ENCODE measurements at regions not wholly inside any gene's neighbourhood (a gene's known extent, or its start where the extent isn't known, plus 50 kb on each side); places are given as distances from the start of the nearest gene placed in this dataset.

GRCh38 chr14:95419569-95419968 lies 96.9 kb downstream of the SYNE3 start:
- peaks cover 0 to 9% (median 3%) of the 10 kb centered on the region in 7 donors for H3K9me3 Mint-ChIP-seq
- DNase-seq (no peak), ATAC-seq (ENCODE audit: low read depth in 2 of 2) (no peak)
- H3K4me3 Mint-ChIP-seq, result no peak overlapping the region
- H3K4me1 Mint-ChIP-seq, result peaks cover 0 to 19% (median 5%) of the 10 kb centered on the region in 3 donors
- H3K27ac Mint-ChIP-seq, result peak overlapping the region in 3 of 6 donors; percentile 3 to 39 (median 6)
- H3K36me3 Mint-ChIP-seq, result peaks cover 27 to 55% of the 10 kb centered on the region in 2 donors
- H3K27me3 Mint-ChIP-seq, result no peaks in the 10 kb centered on the region

- Mint-ChIP-seq H3K36me3 (peaks cover 27 to 50% of the 10 kb centered on the region in 2 donors), H3K27ac (peak overlapping the region in 3 of 6 donors; percentile 48 to 55 (median 53)), H3K27me3 (no peaks in the 10 kb centered on the region), H3K9me3 (peaks cover 0 to 9% (median 3%) of the 10 kb centered on the region in 7 donors), H3K4me1 (peaks cover 0 to 15% (median 5%) of the 10 kb centered on the region in 3 donors), H3K4me3 (no peak overlapping the region)
- ATAC-seq (ENCODE audit: low read depth in 2 of 2), result no peak
- no peak for DNase-seq
Measured at GRCh38 chr14:95418858-95419257, 97.6 kb downstream of the SYNE3 start.

GRCh38 chr14:95417492-95417891 lies 97.8 kb upstream of the CLMN start:
- H3K9me3 Mint-ChIP-seq, result peaks cover 0 to 9% (median 3%) of the 10 kb centered on the region in 7 donors
- DNase-seq (no peak), ATAC-seq (ENCODE audit: low read depth in 2 of 2) (no peak)
- peak overlapping the region in 1 of 6 donors; percentile 88 for H3K27ac Mint-ChIP-seq
- H3K36me3 Mint-ChIP-seq, result peaks cover 31 to 57% of the 10 kb centered on the region in 2 donors
- no peak overlapping the region for H3K4me3 Mint-ChIP-seq
- no peaks in the 10 kb centered on the region for H3K27me3 Mint-ChIP-seq
- H3K4me1 Mint-ChIP-seq, result peaks cover 0 to 17% (median 5%) of the 10 kb centered on the region in 3 donors

- Mint-ChIP-seq H3K4me1 (peaks cover 0 to 20% (median 5%) of the 10 kb centered on the region in 3 donors), H3K4me3 (no peak overlapping the region), H3K9me3 (peaks cover 0 to 6% (median 1%) of the 10 kb centered on the region in 7 donors), H3K36me3 (peaks cover 22 to 52% of the 10 kb centered on the region in 2 donors), H3K27me3 (no peaks in the 10 kb centered on the region), H3K27ac (no peak overlapping the region)
- ATAC-seq (ENCODE audit: low read depth in 2 of 2) (no peak), DNase-seq (no peak)
Measured at GRCh38 chr14:95415993-95416392, 96.3 kb upstream of the CLMN start.

- DNase-seq, result no peak
- Mint-ChIP-seq H3K27ac (peak overlapping the region in 4 of 6 donors; percentile 27 to 88 (median 39)), H3K4me1 (peaks cover 0 to 14% (median 0%) of the 10 kb centered on the region in 3 donors), H3K27me3 (no peaks in the 10 kb centered on the region), H3K36me3 (peaks cover 9 to 33% of the 10 kb centered on the region in 2 donors), H3K4me3 (no peak overlapping the region), H3K9me3 (no peaks in the 10 kb centered on the region)
- no peak for ATAC-seq (ENCODE audit: low read depth in 2 of 2)
Measured at GRCh38 chr14:95413289-95414215, 93.8 kb upstream of the CLMN start.

GRCh38 chr14:95410838-95411237 lies 91.1 kb upstream of the CLMN start:
- Mint-ChIP-seq H3K4me1 (peaks cover 0 to 5% (median 0%) of the 10 kb centered on the region in 3 donors), H3K9me3 (no peaks in the 10 kb centered on the region), H3K36me3 (peaks cover 4 to 15% of the 10 kb centered on the region in 2 donors), H3K27me3 (no peaks in the 10 kb centered on the region), H3K27ac (peak overlapping the region in 1 of 6 donors; percentile 33), H3K4me3 (no peak overlapping the region)
- ATAC-seq (ENCODE audit: low read depth in 2 of 2) (no peak), DNase-seq (no peak)

- peak overlapping the region in 2 of 6 donors; percentile 60 to 83 for H3K27ac Mint-ChIP-seq
Measured at GRCh38 chr14:95409477-95410272, 90.0 kb upstream of the CLMN start.

GRCh38 chr14:95408731-95409476 lies 89.2 kb upstream of the CLMN start:
- Mint-ChIP-seq H3K36me3 (peaks cover 4 to 15% of the 10 kb centered on the region in 2 donors), H3K27ac (peak overlapping the region in 2 of 6 donors; percentile 47 to 60), H3K4me3 (no peak overlapping the region), H3K9me3 (no peaks in the 10 kb centered on the region), H3K4me1 (peaks cover 0 to 5% (median 0%) of the 10 kb centered on the region in 3 donors), H3K27me3 (no peaks in the 10 kb centered on the region)
- DNase-seq, result no peak
- no peak for ATAC-seq (ENCODE audit: low read depth in 2 of 2)

More at GRCh38 chr14:95409477-95410272, 90.0 kb upstream of the CLMN start:
- H3K9me3 Mint-ChIP-seq, result no peaks in the 10 kb centered on the region
- peaks cover 0 to 5% (median 0%) of the 10 kb centered on the region in 3 donors for H3K4me1 Mint-ChIP-seq
- H3K36me3 Mint-ChIP-seq, result peaks cover 4 to 15% of the 10 kb centered on the region in 2 donors
- ATAC-seq (ENCODE audit: low read depth in 2 of 2) (no peak), DNase-seq (no peak)
- H3K4me3 Mint-ChIP-seq, result no peak overlapping the region
- no peaks in the 10 kb centered on the region for H3K27me3 Mint-ChIP-seq

- DNase-seq (no peak), ATAC-seq (ENCODE audit: low read depth in 2 of 2) (no peak)
- Mint-ChIP-seq H3K27me3 (no peaks in the 10 kb centered on the region), H3K4me3 (no peak overlapping the region), H3K4me1 (peaks cover 0 to 3% (median 0%) of the 10 kb centered on the region in 3 donors), H3K9me3 (no peaks in the 10 kb centered on the region), H3K36me3 (peaks cover 0 to 4% of the 10 kb centered on the region in 2 donors), H3K27ac (no peak overlapping the region)
Measured at GRCh38 chr14:95407354-95407753, 87.6 kb upstream of the CLMN start.

- Mint-ChIP-seq H3K4me3 (no peak overlapping the region), H3K4me1 (peaks cover 0 to 3% (median 0%) of the 10 kb centered on the region in 3 donors), H3K27ac (peak overlapping the region in 1 of 6 donors; percentile 40), H3K27me3 (no peaks in the 10 kb centered on the region), H3K9me3 (no peaks in the 10 kb centered on the region), H3K36me3 (no peaks in the 10 kb centered on the region)
- DNase-seq (no peak), ATAC-seq (ENCODE audit: low read depth in 2 of 2) (no peak)
Measured at GRCh38 chr14:95406756-95407277, 87.1 kb upstream of the CLMN start.

- ATAC-seq (ENCODE audit: low read depth in 2 of 2), result no peak
- DNase-seq, result no peak
- Mint-ChIP-seq H3K36me3 (no peaks in the 10 kb centered on the region), H3K4me3 (no peak overlapping the region), H3K27ac (no peak overlapping the region), H3K27me3 (no peaks in the 10 kb centered on the region), H3K4me1 (peaks cover 0 to 1% (median 0%) of the 10 kb centered on the region in 3 donors), H3K9me3 (no peaks in the 10 kb centered on the region)
Measured at GRCh38 chr14:95404583-95404982, 84.9 kb upstream of the CLMN start.

- no peaks in the 10 kb centered on the region for H3K9me3 Mint-ChIP-seq
- no peak overlapping the region for H3K4me3 Mint-ChIP-seq
- H3K4me1 Mint-ChIP-seq, result peaks cover 0 to 4% (median 0%) of the 10 kb centered on the region in 3 donors
- DNase-seq (no peak), ATAC-seq (ENCODE audit: low read depth in 2 of 2) (no peak)
- no peak overlapping the region for H3K27ac Mint-ChIP-seq
- H3K27me3 Mint-ChIP-seq, result no peaks in the 10 kb centered on the region
- no peaks in the 10 kb centered on the region for H3K36me3 Mint-ChIP-seq
Measured at GRCh38 chr14:95402578-95402977, 82.9 kb upstream of the CLMN start.
